Heart left ventricle (tissue), 16 donors: ENCODE measurements at regions not wholly inside any gene's neighbourhood (a gene's known extent, or its start where the extent isn't known, plus 50 kb on each side); places are given as distances from the start of the nearest gene placed in this dataset.

ENCODE experiments used
- ATAC-seq, 4 donors: fragments of 200-7000 bp; cut with Tn5 transposase; one replicate each; pipeline ENCODE4 v1.9.1; 2020 to 2022; ENCODE audit warnings: moderate library complexity in 4 of 4, mild to moderate bottlenecking in 3 of 4, moderate number of reproducible peaks in 1 of 4
- DNase-seq, 5 donors: peaks; one replicate each; pipeline ENCODE4 v3.0.0-alpha.2; 2020
- H3K27ac ChIP-seq, 12 donors: fragments of 200-600 bp; sonication (generic) in 4 of 12; one replicate each; pipeline versions ENCODE4 v1.5.0 to v1.8.0; 2016 to 2022; ENCODE audit warnings: mild to moderate bottlenecking in 2 of 12
- H3K27me3 ChIP-seq, 9 donors: fragments of 200-600 bp; sonication (generic) in 2 of 9; one replicate each; pipeline versions ENCODE4 v1.5.1 to v1.8.0; 2016 to 2022; ENCODE audit warnings: mild to moderate bottlenecking in 3 of 9
- H3K36me3 ChIP-seq, 9 donors: fragments of 200-600 bp; sonication (generic) in 2 of 9; one replicate each; pipeline versions ENCODE4 v1.5.0 to v1.8.0; 2018 to 2022; ENCODE audit warnings: mild to moderate bottlenecking in 2 of 9
- H3K4me1 ChIP-seq, 12 donors: fragments of 200-600 bp; sonication (generic) in 4 of 12; one replicate each; pipeline versions ENCODE4 v1.5.0 to v1.8.0; 2016 to 2022; ENCODE audit warnings: mild to moderate bottlenecking in 3 of 12
- H3K4me3 ChIP-seq, 12 donors: fragments of 200-600 bp; sonication (generic) in 4 of 12; one replicate each; pipeline versions ENCODE4 v1.5.0 to v1.8.0; 2017 to 2022; ENCODE audit warnings: mild to moderate bottlenecking in 9 of 12, moderate library complexity in 4 of 12
- H3K9me3 ChIP-seq, 12 donors: fragments of 200-600 bp; sonication (generic) in 4 of 12; one replicate each; pipeline versions ENCODE4 v1.5.0 to v1.8.0; 2016 to 2022; ENCODE audit warnings: mild to moderate bottlenecking in 1 of 12
- POLR2A ChIP-seq, 2 donors: fragments of 450-650 bp; IDR thresholded peaks; one replicate each; pipeline ENCODE4 v1.6.1; 2017; ENCODE audit warnings: antibody characterized with exemption in 2 of 2, mild to moderate bottlenecking in 2 of 2, moderate library complexity in 2 of 2
- WGBS, 4 donors: extraction: QIAGEN DNeasy Blood & Tissue Kit in 2 of 4; methylation state at CpG; one replicate each; pipeline versions ENCODE4 v1.1.5 to v1.1.7; 2013 to 2018; 5-methylcytosine and 5-hydroxymethylcytosine counted together
- intact Hi-C, 10 donors: fragments of 100-400 bp; cut with DNase I; formaldehyde crosslinking; loops; one replicate each; pipeline versions ENCODE4 v1.11.1 to v1.14.2; 2022
- TF ChIP-seq, protein P1 (sequence below), 12 donors: fragments of 200-600 bp; sonication (generic) in 4 of 12; IDR thresholded peaks; one replicate each; pipeline versions ENCODE4 v1.5.0 to v1.8.0; 2018 to 2022; ENCODE audit warnings: antibody characterized with exemption in 12 of 12, mild to moderate bottlenecking in 5 of 12
- donor health status: ischemic (EF 13 %, LVEDD 7.1; RV severe dilation, severe dysfunction).
- donor health status: healthy with polysubstance abuse.
- donor health status: DM: no; HTN: yes; CAD: no.
- donor health status: DM: no; HTN: no; CAD: no.
- donor health status: ischemic (EF 25% LVEDD 6.9; RV normal size, moderate dysfunction).
- donor health status: ischemic (EF 25% LVEDD 5.7; RV mildly dilated, moderate dysfunction).
- donor health status: healthy.
- donor health status: DM: yes; HTN: yes; CAD: no.
- donor health status: ischemic (EF 35%, LVEDD 5.7; RV mildly dilated, moderate dysfunction).
- donor health status: nonischemic (EF 11% LVEDD 7.7; RV severe dilation, severe dysfunction).
- donor health status: DM: yes; HTN: yes; CAD: no.
- donor health status: PGD.
- donor health status: ischemic (EF 29% LVEDD 5.4; RV normal size, mild dysfunction).
- donor health status: nonischemic (EF 23%, LVEDD 6.1; RV moderate dilation, normal function).

DNA sequence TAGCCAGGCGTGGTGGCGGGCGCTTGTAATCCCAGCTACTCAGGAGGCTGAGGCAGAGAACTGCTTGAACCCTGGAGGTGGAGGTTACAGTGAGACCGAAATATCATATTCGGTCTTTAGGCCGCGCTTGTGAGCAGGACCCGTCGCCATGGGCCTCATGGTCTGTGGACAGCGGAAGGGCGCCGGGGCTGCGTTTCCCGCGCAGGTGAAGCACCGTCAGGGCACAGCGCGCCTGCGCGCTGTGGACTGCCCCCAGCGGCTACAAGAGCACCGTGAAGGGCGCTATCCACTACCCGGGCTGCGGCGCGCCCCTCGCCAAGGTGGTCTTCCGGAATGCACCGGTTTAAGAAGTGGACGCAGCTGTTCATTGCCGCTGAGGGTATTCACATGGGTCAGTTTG is 482.0 kb upstream of the NAALADL2 start:
- intact Hi-C loops = no loop called here
- no peak overlapping the region for H3K4me3 ChIP-seq
- no peak for ATAC-seq

DNA sequence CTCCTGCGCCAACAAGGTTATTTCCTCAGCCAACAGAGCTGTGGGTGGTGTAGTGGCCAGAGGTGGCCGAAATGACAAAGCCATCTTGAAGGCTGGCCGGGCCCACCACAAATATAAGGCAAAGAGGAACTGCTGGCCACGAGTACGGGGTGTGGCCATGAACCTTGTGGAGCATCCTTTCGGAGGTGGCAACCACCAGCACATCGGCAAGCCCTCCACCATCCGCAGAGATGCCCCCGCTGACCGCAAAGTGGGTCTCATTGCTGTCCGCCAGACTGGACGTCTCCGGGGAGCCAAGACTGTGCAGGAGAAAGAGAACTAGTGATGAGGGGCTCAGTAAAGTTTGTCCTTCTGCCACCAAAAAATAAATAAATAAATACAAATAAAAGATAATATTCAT is 481.4 kb upstream of the NAALADL2 start:
- Histone ChIP-seq H3K36me3 (no peaks in the 10 kb centered on the region), H3K9me3 (no peaks in the 10 kb centered on the region), H3K27me3 (no peaks in the 10 kb centered on the region), H3K4me1 (no peaks in the 10 kb centered on the region), H3K4me3 (no peak overlapping the region), H3K27ac (no peak overlapping the region)
- no peak for ATAC-seq
- WGBS, 4 donors = 94 to 98% (median 95%) methylated on average over 10 to 13 of the region's 13 CpGs
- TF ChIP-seq, protein P1, sequence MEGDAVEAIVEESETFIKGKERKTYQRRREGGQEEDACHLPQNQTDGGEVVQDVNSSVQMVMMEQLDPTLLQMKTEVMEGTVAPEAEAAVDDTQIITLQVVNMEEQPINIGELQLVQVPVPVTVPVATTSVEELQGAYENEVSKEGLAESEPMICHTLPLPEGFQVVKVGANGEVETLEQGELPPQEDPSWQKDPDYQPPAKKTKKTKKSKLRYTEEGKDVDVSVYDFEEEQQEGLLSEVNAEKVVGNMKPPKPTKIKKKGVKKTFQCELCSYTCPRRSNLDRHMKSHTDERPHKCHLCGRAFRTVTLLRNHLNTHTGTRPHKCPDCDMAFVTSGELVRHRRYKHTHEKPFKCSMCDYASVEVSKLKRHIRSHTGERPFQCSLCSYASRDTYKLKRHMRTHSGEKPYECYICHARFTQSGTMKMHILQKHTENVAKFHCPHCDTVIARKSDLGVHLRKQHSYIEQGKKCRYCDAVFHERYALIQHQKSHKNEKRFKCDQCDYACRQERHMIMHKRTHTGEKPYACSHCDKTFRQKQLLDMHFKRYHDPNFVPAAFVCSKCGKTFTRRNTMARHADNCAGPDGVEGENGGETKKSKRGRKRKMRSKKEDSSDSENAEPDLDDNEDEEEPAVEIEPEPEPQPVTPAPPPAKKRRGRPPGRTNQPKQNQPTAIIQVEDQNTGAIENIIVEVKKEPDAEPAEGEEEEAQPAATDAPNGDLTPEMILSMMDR (IDR thresholded peaks at IDR 0.05) = no peak
- no peak for TF ChIP-seq POLR2A (IDR thresholded peaks at IDR 0.05)
- intact Hi-C loops = no loop called here
- no peak for DNase-seq

More for the DNA sequence above, 482.0 kb upstream of the NAALADL2 start:
- DNase-seq = no peak
- Histone ChIP-seq H3K4me1 (no peaks in the 10 kb centered on the region), H3K27me3 (no peaks in the 10 kb centered on the region), H3K9me3 (no peaks in the 10 kb centered on the region), H3K27ac (no peak overlapping the region), H3K36me3 (no peaks in the 10 kb centered on the region)
- TF ChIP-seq POLR2A (IDR thresholded peaks at IDR 0.05) = no peak
- TF ChIP-seq, protein P1 (IDR thresholded peaks at IDR 0.05) = no peak
- WGBS, 4 donors = 97% methylated on average over 32 of the region's 32 CpGs

DNA sequence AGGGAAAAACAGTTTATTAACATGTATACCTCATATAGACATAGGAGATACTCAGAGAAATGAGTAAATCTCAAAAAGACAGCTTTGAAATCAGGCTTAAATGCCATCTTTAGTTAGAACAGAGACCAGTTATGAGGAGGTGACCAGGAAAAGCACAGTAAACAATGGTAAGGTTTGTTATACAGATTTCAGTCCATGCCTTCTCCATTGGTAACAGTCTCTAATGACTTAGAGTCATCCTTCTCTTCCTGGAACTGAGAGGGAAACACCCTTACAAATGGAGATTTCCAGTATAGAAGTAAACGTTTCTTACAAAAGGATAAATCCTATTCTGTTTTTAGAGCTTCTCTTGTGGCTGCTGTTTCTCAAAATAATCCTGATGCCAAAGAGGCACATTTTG is 476.3 kb upstream of the NAALADL2 start:
- intact Hi-C loops = loop anchor here in 1 of 10 donors (10.0 kb wide), 1 partner anchor 258 kb away; no protein-coding TSS in a partner anchor
- DNase-seq (no peak), ATAC-seq (no peak)
- TF ChIP-seq, protein P1 (IDR thresholded peaks at IDR 0.05) = no peak
- no peak for TF ChIP-seq POLR2A (IDR thresholded peaks at IDR 0.05)
- Histone ChIP-seq H3K4me1 (no peaks in the 10 kb centered on the region), H3K27me3 (no peaks in the 10 kb centered on the region), H3K4me3 (no peak overlapping the region), H3K36me3 (no peaks in the 10 kb centered on the region), H3K27ac (no peak overlapping the region), H3K9me3 (peaks cover 0 to 5% (median 0%) of the 10 kb centered on the region in 12 donors)
- 44 to 60% (median 54%) methylated on average over 1 of the region's 1 CpG for WGBS, 4 donors

DNA sequence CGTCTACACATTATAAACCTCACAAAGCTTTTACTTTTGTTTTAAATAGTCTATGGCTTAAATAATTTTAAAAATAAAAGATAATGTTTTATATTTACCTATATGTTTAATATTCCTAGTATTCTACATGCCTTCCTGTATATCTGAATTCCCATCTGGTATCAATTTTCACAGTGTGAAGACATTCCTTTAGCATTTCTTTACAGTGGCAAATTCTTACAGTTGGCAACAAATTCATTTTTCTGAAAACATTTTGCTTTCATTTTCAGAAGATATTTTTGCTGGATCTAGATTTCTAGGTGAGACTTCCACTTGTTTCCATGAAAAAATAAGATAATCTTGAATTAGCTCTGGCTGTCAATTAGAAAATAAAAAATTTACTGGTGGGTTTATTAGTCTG is 471.4 kb upstream of the NAALADL2 start:
- Histone ChIP-seq H3K4me1 (no peaks in the 10 kb centered on the region), H3K27ac (no peak overlapping the region), H3K27me3 (no peaks in the 10 kb centered on the region), H3K9me3 (peaks cover 0 to 5% (median 0%) of the 10 kb centered on the region in 12 donors), H3K36me3 (no peaks in the 10 kb centered on the region), H3K4me3 (no peak overlapping the region)
- no peak for TF ChIP-seq POLR2A (IDR thresholded peaks at IDR 0.05)
- TF ChIP-seq, protein P1 (IDR thresholded peaks at IDR 0.05) = no peak
- WGBS, 4 donors = 93 to 96% (median 95%) methylated on average over 1 of the region's 1 CpG
- DNase-seq (no peak), ATAC-seq (no peak)
- intact Hi-C loops = loop anchor here in 1 of 10 donors (10.0 kb wide), 1 partner anchor 263 kb away; no protein-coding TSS in a partner anchor
